SKM-1 treated with dmso at 0.1 percent for 144 hours (cell line): ENCODE measurements at regions not wholly inside any gene's neighbourhood (a gene's known extent, or its start where the extent isn't known, plus 50 kb on each side); places are given as distances from the start of the nearest gene placed in this dataset.
"Not testable (repeated sequence)": the region's sequence is repeated elsewhere in the genome, so short reads cannot be mapped to it uniquely, and the experiment has no call there.

Source experiments
- DNase-seq: peaks from one replicate; lab custom pipeline; 2025; ENCODE audit not compliant: unreplicated experiment; lab: John Stamatoyannopoulos, UW

GRCh38 chr3:147333098-147333497, 73.2 kb downstream of the ZIC4 start:
- DNase-seq, result no peak

DNA sequence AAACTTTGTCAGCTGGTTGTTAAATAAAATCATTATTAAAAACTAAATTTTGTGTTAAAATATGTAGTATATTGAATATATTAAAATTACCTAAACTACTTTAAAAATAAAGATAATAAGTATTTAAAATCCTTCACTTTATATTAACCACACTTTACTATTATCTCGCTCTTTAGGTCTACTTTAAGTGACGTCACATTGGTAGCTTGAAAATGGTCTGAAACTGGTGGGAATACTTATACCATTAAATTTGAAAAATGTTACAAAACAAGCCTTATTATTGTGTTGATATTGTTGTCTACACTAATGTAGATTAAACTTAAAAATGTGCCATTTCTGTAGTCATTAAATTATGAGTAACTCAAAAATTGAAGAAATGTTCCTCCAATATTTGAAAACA, 77.6 kb downstream of the ZIC4 start:
- no peak for DNase-seq

GRCh38 chr3:147324356-147324755, 82.0 kb downstream of the ZIC4 start:
- DNase-seq, result no peak

DNA sequence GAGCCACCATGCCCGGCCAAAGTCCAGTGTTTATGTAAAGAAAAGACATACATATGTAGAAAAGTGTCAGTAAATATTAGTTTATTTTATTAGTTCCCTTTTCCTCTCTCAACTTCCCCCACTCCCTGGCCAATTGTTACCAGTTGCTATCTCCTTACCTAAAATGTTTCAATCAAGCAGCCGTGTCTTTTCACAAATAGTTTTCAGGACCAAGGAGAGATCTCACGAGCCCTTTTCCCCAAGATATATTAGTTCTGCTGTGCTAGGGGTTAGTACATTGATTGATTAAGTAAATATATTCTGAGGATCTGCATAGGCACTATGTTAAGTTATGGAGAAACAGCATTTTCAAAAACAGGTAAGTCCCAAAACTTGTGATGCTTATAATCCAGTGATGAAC, 87.4 kb downstream of the ZIC4 start:
- no peak for DNase-seq

GRCh38 chr3:147317080-147317479, 89.3 kb downstream of the ZIC4 start:
- not testable (repeated sequence) for DNase-seq

DNA sequence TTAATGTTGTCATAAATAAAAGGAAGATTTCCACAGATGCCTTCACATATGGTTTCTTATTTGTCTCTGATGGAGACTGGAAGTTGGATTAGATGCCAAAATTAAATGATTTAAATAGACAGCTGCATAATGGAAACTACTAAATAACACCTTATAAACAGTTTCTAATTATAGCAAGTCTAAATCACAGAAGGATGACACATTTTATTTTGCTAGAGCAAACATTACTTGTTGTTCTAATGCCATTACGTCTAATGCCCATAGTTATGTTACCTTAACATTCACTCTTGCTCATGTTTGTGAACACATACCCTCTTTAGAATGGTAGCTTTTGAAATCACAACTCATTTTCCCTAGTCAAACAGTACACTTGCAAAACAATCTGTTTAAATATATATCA, 92.8 kb downstream of the ZIC4 start:
- DNase-seq, result no peak

- no peak for DNase-seq
Observed at GRCh38 chr3:147312786-147313280, 93.5 kb downstream of the ZIC4 start.

DNA sequence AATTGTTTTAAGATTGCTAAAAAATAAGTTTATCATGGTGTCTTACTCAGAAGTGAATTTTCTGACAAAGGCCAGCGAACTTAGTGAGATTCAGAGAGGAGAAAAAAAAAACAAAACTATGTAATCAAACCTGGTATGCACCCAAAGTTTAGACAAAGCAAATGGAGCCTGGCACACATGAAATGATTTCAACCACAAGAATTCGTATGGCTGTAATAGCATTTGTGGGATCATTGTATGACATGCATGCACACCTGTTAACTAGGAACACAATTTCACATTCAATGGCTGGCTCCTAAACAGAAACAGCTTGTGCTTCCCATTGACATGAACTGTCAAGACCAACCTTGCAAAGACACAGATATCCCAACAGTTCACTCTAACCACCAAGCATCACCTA, 94.6 kb downstream of the ZIC4 start:
- DNase-seq, result no peak

- no peak for DNase-seq
Observed at GRCh38 chr3:147305533-147306250, 100.7 kb downstream of the ZIC4 start.

DNA sequence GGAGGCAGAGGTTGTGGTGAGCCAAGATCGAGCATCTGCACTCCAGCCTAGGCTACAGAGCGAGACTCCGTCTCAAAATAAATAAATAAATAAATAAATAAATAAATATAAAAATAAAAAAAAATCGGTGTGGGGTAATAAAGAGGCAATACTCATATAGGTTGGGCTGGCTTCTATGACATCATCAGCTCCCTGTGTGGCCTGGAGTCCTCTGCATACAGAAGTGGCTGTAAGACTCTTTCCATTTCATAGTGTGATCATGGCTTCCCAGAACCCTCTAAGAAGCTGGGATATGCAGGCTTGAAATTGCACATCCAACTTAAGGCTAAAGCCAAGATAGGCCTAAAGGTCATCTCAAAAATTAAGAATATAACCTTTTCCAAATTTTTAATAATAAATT, 101.6 kb downstream of the ZIC4 start:
- DNase-seq, result no peak

DNA sequence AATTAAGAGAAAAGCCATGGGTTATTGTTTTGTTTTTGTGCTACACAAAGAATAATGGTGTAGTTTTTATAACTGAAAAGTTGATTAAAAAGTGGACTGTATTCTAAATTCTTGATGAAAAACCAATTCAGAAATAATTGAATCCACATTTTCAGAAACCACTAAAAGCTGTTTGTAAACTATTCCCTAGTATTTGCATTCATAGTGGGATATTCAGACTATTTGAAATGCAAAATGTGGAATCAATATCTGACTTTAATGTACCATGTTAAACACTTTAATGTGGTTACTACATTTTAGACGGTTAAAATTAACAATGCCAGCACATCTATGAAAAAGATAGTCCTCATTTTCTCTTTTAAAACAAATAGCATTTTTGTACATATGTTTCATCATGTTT, 104.6 kb downstream of the ZIC4 start:
- no peak for DNase-seq

- no peak for DNase-seq
Observed at GRCh38 chr3:147299656-147300055, 106.7 kb downstream of the ZIC4 start.

DNA sequence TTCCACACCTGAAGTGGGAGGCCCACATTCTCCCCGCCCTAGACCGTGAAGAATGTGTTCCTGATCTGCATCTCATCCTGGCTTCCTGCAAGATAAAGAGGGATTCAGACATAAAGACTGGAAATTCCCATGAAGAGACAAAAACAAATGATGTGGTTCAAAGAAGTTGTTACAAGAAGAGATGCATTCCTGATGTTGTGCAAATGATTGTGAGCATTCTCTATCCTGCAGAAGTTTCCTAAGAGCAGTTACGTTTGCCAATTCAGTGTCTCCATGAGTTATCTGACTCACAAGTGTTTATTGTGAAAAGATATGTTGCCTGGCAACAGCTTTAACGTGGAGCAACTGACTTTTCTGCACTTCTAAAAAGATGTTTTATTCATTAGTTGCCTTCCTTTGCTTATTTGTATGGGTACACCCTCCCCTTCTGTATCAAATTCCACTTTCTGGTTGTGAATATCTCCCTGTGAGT, 107.8 kb downstream of the ZIC4 start:
- DNase-seq, result no peak

DNA sequence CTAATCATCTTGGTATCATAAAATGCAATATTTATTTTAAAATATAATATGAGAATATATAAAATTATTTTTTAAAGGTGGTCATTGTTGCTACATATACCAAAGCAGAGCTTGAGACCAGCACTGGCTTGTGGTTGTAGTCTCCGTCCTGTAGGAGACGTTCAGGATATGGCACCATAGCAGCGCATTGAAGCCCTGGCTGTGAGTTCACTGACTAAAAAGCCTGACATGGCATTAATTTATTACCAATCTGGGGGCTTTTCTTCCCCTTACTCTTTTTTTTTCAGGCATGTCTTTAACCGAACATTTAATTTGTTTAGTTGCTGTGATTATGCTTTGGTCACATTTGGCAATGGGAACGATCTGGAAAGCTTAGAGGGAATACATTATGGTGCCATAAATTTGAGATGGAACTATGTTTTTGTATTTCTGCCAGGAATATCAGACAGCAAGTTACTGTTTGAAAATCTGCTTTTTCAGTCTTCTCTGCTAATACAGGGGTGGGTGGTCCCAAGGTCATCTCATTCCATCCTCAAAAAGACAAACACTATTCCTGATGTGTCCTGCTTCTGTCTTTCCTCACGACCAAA, 108.5 kb downstream of the ZIC4 start:
- DNase-seq, result no peak

- DNase-seq, result not testable (repeated sequence)
Observed at GRCh38 chr3:147287370-147287769, 119.0 kb downstream of the ZIC4 start.

- DNase-seq, result no peak
Observed at GRCh38 chr3:147269907-147270306, 136.4 kb downstream of the ZIC4 start.

DNA sequence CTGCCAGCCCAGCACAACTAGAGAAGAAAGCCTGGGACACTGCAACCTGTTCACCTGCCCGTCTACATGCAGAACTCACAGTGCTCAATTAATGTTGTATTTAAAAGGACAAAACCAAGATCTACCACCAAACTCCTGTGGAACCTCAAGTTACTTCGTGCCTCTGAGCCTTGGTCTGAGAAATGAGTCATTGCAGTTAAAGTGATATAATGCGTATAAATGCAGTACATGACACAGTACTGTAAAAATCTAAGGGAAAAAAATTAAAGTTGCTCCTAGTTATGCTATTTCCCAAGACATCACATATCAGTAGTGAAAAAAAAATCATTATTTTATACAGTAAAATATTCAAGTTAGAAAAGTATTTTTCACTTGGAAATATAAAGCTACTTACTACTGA, 138.9 kb downstream of the ZIC4 start:
- DNase-seq, result no peak

GRCh38 chr3:147257944-147258343, 148.4 kb downstream of the ZIC4 start:
- DNase-seq, result no peak

GRCh38 chr3:147256739-147257138, 149.6 kb downstream of the ZIC4 start:
- no peak for DNase-seq

DNA sequence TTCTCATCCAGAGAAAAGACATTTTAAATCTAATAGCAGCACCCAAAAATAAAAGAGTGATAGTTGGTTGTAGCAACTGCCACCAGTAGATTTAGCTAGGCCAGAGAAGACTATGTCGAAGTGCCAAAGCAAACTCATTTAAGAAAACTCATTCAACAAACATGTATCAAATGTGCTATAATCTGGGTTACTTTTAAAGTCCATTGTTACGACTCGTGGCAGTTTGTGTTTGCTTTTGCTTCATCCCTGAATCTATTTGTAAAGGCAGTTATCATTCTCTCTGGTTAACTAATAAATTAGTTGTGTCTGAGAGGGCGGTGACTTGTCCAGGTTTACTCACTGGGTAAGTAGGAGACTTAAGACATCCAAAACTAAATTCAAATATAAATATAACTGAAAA, 159.4 kb downstream of the ZIC4 start:
- DNase-seq, result no peak

DNA sequence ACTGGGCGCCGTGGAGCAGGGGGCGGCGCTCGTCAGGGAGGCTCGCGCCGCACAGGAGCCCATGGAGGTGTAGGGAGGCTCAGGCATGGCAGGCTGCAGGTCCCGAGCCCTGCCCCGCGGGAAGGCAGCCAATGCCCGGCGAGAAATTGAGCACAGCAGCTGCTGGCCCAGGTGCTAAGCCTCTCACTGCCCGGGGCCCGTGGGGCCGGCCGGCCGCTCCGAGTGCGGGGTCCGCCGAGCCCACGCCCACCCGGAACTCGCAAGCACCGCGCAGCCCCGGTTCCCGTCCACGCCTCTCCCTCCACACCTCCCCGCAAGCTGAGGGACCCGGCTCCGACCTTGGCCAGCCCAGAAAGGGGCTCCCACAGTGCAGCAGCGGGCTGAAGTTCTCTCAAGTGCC, 160.7 kb downstream of the ZIC4 start:
- DNase-seq, result not testable (repeated sequence)

- DNase-seq, result not testable (repeated sequence)
Observed at GRCh38 chr3:147245022-147245421, 161.3 kb downstream of the ZIC4 start.

GRCh38 chr3:147244397-147244796, 161.9 kb downstream of the ZIC4 start:
- DNase-seq, result no peak
